Ishikawa (cell line): ENCODE measurements at regions not wholly inside any gene's neighbourhood (a gene's known extent, or its start where the extent isn't known, plus 50 kb on each side); places are given as distances from the start of the nearest gene placed in this dataset.

Experiments
- CEBPB ChIP-seq: IDR thresholded peaks from 2 replicates; pipeline ENCODE4 v1.6.1; 2012
- CREB1 ChIP-seq: IDR thresholded peaks from 2 replicates; pipeline ENCODE4 v1.6.1; 2012; ENCODE audit warnings: low read depth
- FOXM1 ChIP-seq: IDR thresholded peaks from 2 replicates; pipeline ENCODE4 v1.6.1; 2012; ENCODE audit warnings: low read depth, borderline replicate concordance
- MAX ChIP-seq: IDR thresholded peaks from 2 replicates; pipeline ENCODE4 v1.6.1; 2012
- RAD21 ChIP-seq: IDR thresholded peaks from 2 replicates; pipeline ENCODE4 v1.6.1; 2012; ENCODE audit warnings: low read depth
- REST ChIP-seq: IDR thresholded peaks from 2 replicates; pipeline ENCODE4 v1.6.1; 2012; ENCODE audit warnings: low read depth, mild to moderate bottlenecking
- TAF1 ChIP-seq: IDR thresholded peaks from 2 replicates; pipeline ENCODE4 v1.6.1; 2012; ENCODE audit warnings: low read depth, mild to moderate bottlenecking
- TEAD4 ChIP-seq: IDR thresholded peaks from 2 replicates; pipeline ENCODE4 v1.6.1; 2012
- YY1 ChIP-seq: IDR thresholded peaks from 2 replicates; pipeline ENCODE4 v1.6.1; 2012; ENCODE audit warnings: low read depth

DNA sequence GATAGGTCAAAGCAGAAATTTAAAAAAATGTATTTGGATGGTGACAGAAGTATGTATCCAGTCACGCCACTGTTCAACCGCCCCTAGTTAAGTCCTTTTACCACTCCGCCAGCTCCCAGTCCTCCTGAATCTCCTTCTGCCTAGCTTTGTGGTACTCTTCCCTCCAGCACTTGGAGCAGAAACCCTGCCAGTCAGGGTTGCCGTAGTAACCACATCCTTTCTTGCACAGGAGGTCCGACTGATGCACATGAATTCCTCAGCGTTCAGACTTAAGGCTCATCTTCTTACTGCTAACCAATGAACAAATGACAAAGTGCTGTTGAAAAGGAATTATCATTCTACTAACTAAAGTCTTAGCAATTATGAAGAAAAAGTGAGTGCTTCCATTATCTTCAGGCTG lies 175.3 kb upstream of the KCTD7 start:
- TF ChIP-seq TAF1, result no peak
- no peak for TF ChIP-seq RAD21
- no peak for TF ChIP-seq CEBPB
- TF ChIP-seq REST, result no peak
- no peak for TF ChIP-seq FOXM1
- no peak for TF ChIP-seq TEAD4
- no peak for TF ChIP-seq YY1
- TF ChIP-seq MAX, result no peak
- TF ChIP-seq CREB1, result no peak
